ENCODE measurements at regions not wholly inside any gene's neighbourhood (a gene's known extent, or its start where the extent isn't known, plus 50 kb on each side); places are given as distances from the start of the nearest gene placed in this dataset.
"Not testable (repeated sequence)": the region's sequence is repeated elsewhere in the genome, so short reads cannot be mapped to it uniquely, and the experiment has no call there.

GRCh38 chr9:95783426-95783975, 92.0 kb upstream of the ERCC6L2 start:
- DNase-seq: no peak

- no peak for DNase-seq
These were observed 94.7 kb upstream of the ERCC6L2 start for GRCh38 chr9:95780751-95781150.

- DNase-seq: no peak
These were observed 95.4 kb upstream of the ERCC6L2 start for GRCh38 chr9:95780121-95780520.

- DNase-seq: not testable (repeated sequence)
These were observed 95.9 kb upstream of the ERCC6L2 start for GRCh38 chr9:95779597-95779996.

- DNase-seq: no peak
These were observed 96.5 kb upstream of the ERCC6L2 start for GRCh38 chr9:95778957-95779356.

GRCh38 chr9:95777136-95777535, 98.4 kb upstream of the ERCC6L2 start:
- DNase-seq: no peak

- no peak for DNase-seq
These were observed 99.3 kb upstream of the ERCC6L2 start for GRCh38 chr9:95776176-95776575.

- no peak for DNase-seq
These were observed 100.3 kb upstream of the ERCC6L2 start for GRCh38 chr9:95775191-95775590.

GRCh38 chr9:95773053-95773418, 102.5 kb upstream of the ERCC6L2 start:
- DNase-seq: no peak

- DNase-seq: no peak
These were observed 103.0 kb upstream of the ERCC6L2 start for GRCh38 chr9:95772320-95773052.

- DNase-seq: no peak
These were observed 103.8 kb upstream of the ERCC6L2 start for GRCh38 chr9:95771556-95772246.

GRCh38 chr9:95770653-95771131, 104.8 kb upstream of the ERCC6L2 start:
- DNase-seq: no peak

- DNase-seq: no peak
These were observed 105.5 kb upstream of the ERCC6L2 start for GRCh38 chr9:95769909-95770433.

- DNase-seq: no peak
These were observed 106.0 kb upstream of the ERCC6L2 start for GRCh38 chr9:95769473-95769872.

GRCh38 chr9:95766906-95767305, 108.6 kb upstream of the ERCC6L2 start:
- no peak for DNase-seq

GRCh38 chr9:95764533-95765319, 110.8 kb upstream of the ERCC6L2 start:
- DNase-seq: no peak

- DNase-seq: no peak
These were observed 111.5 kb upstream of the ERCC6L2 start for GRCh38 chr9:95763983-95764382.

- DNase-seq: no peak
These were observed 112.5 kb upstream of the ERCC6L2 start for GRCh38 chr9:95763006-95763405.

GRCh38 chr9:95762322-95762721, 113.2 kb upstream of the ERCC6L2 start:
- DNase-seq: no peak

GRCh38 chr9:95760791-95761190, 114.7 kb upstream of the ERCC6L2 start:
- DNase-seq: no peak

- DNase-seq: no peak
These were observed 118.1 kb upstream of the ERCC6L2 start for GRCh38 chr9:95757439-95757838.

- no peak for DNase-seq
These were observed 118.5 kb upstream of the ERCC6L2 start for GRCh38 chr9:95756986-95757385.

GRCh38 chr9:95756101-95756500, 119.4 kb upstream of the ERCC6L2 start:
- DNase-seq: no peak

Data from T1000 (cell line).